HepG2 (cell line): ENCODE measurements at regions not wholly inside any gene's neighbourhood (a gene's known extent, or its start where the extent isn't known, plus 50 kb on each side); places are given as distances from the start of the nearest gene placed in this dataset.

Experiments
- AGO1 ChIP-seq: fragments of 200-400 bp; formaldehyde crosslinking; IDR thresholded peaks from 2 replicates; pipeline ENCODE4 v1.6.1; 2017; ENCODE audit warnings: mild to moderate bottlenecking, low read depth, low read length, moderate library complexity; ENCODE audit not compliant: poor library complexity, severe bottlenecking
- ASH2L ChIP-seq: fragments of 300-600, 200-600 bp; sonication (generic); IDR thresholded peaks from 2 replicates; pipeline ENCODE4 v1.7.0; 2017; ENCODE audit warnings: low read depth, mild to moderate bottlenecking, moderate library complexity, mixed read lengths, low read length; ENCODE audit not compliant: insufficient read length
- FLYWCH1 ChIP-seq: sonication (generic); formaldehyde crosslinking; IDR thresholded peaks from 2 replicates; pipeline ENCODE4 v1.8.1; 2023; ENCODE audit warnings: mild to moderate bottlenecking, missing genetic modification reagents
- HMGXB3 ChIP-seq: sonication (generic); formaldehyde crosslinking; IDR thresholded peaks from 2 replicates; pipeline ENCODE4 v1.4.0; 2020; ENCODE audit warnings: missing genetic modification reagents, borderline replicate concordance
- IRF1 ChIP-seq: sonication (generic); formaldehyde crosslinking; IDR thresholded peaks from 2 replicates; pipeline ENCODE4 v1.4.0; 2020; ENCODE audit warnings: low read depth, mild to moderate bottlenecking, missing genetic modification reagents
- KAT8 ChIP-seq: IDR thresholded peaks from 2 replicates; pipeline ENCODE4 v1.6.1; 2016; ENCODE audit warnings: missing genetic modification reagents, missing compliant biosample characterization
- KLF12 ChIP-seq: sonication (generic); formaldehyde crosslinking; IDR thresholded peaks from 2 replicates; pipeline ENCODE4 v1.4.0; 2020; ENCODE audit warnings: missing genetic modification reagents, borderline replicate concordance
- MYNN ChIP-seq: sonication (generic); formaldehyde crosslinking; IDR thresholded peaks from 2 replicates; pipeline ENCODE4 v1.4.0; 2020; ENCODE audit warnings: mild to moderate bottlenecking, low read depth, missing genetic modification reagents
- POGK ChIP-seq: sonication (generic); formaldehyde crosslinking; conservative IDR thresholded peaks from 2 replicates; pipeline ENCODE4 v1.8.0; 2022; ENCODE audit warnings: mild to moderate bottlenecking, moderate library complexity, missing genetic modification reagents
- RFXANK ChIP-seq: IDR thresholded peaks from 2 replicates; pipeline ENCODE4 v1.6.1; 2016
- SMAD9 ChIP-seq: sonication (generic); formaldehyde crosslinking; IDR thresholded peaks from 2 replicates; pipeline ENCODE4 v1.5.1; 2020; ENCODE audit warnings: mild to moderate bottlenecking, missing genetic modification reagents
- SRY ChIP-seq: sonication (generic); formaldehyde crosslinking; IDR thresholded peaks from 2 replicates; pipeline ENCODE4 v1.8.0; 2022; ENCODE audit warnings: mild to moderate bottlenecking, missing genetic modification reagents
- SUZ12 ChIP-seq: fragments of 150-350 bp; IDR thresholded peaks from 2 replicates; pipeline ENCODE4 v1.6.1; 2014; ENCODE audit warnings: low read depth, low read length
- ZMYM3 ChIP-seq: sonication (generic); formaldehyde crosslinking; IDR thresholded peaks from 2 replicates; pipeline ENCODE4 v1.5.1; 2020; ENCODE audit warnings: mild to moderate bottlenecking, missing genetic modification reagents
- ZNF235 ChIP-seq: sonication (generic); formaldehyde crosslinking; IDR thresholded peaks from 2 replicates; pipeline ENCODE4 v1.8.1; 2023; ENCODE audit warnings: mild to moderate bottlenecking, missing genetic modification reagents, borderline replicate concordance
- ZNF24 ChIP-seq: fragments of 450-650 bp; IDR thresholded peaks from 2 replicates; pipeline ENCODE4 v1.6.1; 2017; ENCODE audit warnings: antibody characterized with exemption, mild to moderate bottlenecking
- ZNF572 ChIP-seq: sonication (generic); formaldehyde crosslinking; IDR thresholded peaks from 2 replicates; pipeline ENCODE4 v1.5.1; 2020; ENCODE audit warnings: mild to moderate bottlenecking, missing genetic modification reagents
- ZNF576 ChIP-seq: sonication (generic); formaldehyde crosslinking; IDR thresholded peaks from 2 replicates; pipeline ENCODE4 v1.4.0; 2020; ENCODE audit warnings: mild to moderate bottlenecking, missing genetic modification reagents
- ZNF598 ChIP-seq: sonication (generic); formaldehyde crosslinking; IDR thresholded peaks from 2 replicates; pipeline ENCODE4 v1.5.1; 2020; ENCODE audit warnings: mild to moderate bottlenecking, missing genetic modification reagents, borderline replicate concordance
- ZNF619 ChIP-seq: sonication (generic); formaldehyde crosslinking; IDR thresholded peaks from 2 replicates; pipeline ENCODE4 v1.4.0; 2020; ENCODE audit warnings: mild to moderate bottlenecking, missing genetic modification reagents
- ZNF800 ChIP-seq: sonication (generic); formaldehyde crosslinking; IDR thresholded peaks from 2 replicates; pipeline ENCODE4 v1.4.0; 2020; ENCODE audit warnings: missing genetic modification reagents

DNA sequence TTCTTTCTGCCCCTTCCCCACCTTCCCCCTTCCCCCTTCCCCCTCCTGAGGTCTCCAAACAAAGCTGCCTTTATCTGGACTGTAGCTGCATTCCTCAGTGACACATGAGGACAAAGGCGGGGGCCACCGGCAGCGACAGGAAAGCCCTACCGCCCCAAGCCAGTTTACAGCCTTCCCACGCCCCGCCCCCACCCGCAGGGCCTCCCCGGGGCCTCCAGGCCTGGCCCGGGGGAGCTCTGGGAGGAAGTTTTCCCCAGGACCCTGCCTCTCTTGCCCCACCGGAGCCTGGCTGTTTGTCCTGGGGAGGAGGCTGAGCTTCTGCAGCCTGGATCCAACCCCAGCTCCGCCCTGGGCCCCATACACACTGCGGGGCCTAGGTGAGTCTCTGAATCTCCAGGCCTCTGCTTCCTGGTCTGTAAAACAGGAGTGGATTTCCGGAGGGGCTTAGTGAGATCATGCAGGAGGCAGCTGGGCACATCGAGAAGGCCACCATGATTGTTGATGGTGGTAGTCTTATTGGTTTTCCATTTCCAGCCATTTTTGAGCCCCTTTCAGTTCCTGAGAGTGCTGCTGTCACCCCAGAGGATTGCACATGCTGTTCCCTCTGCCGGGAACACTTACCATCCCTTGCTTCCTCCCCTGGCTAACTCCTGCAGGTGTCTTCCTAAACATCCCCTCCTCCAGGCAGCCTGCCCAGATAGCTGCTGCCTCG lies 130.7 kb downstream of the MN1 start (continued):
- no peak for TF ChIP-seq IRF1 (CRISPR knock-in tag)
- TF ChIP-seq ZNF235 (CRISPR knock-in tag), result no peak
- no peak for TF ChIP-seq KLF12
- no peak for TF ChIP-seq ASH2L
- 0 out of 2 replicates have a peak, but pooled peaks have one; percentile 43 for TF ChIP-seq KAT8 (CRISPR knock-in tag)
- no peak for TF ChIP-seq ZNF24
- no peak for TF ChIP-seq ZNF576 (CRISPR knock-in tag)
- no peak for TF ChIP-seq MYNN
- TF ChIP-seq ZNF598 (CRISPR knock-in tag), result no peak
- TF ChIP-seq ZNF619 (CRISPR knock-in tag), result no peak
- no peak for TF ChIP-seq RFXANK
- no peak for TF ChIP-seq POGK (CRISPR knock-in tag)
- TF ChIP-seq FLYWCH1, result no peak
- no peak for TF ChIP-seq ZNF800 (CRISPR knock-in tag)
- no peak for TF ChIP-seq SMAD9 (CRISPR knock-in tag)
- TF ChIP-seq SRY (CRISPR knock-in tag), result no peak
- no peak for TF ChIP-seq ZNF572 (CRISPR knock-in tag)
- peak; percentile 37; the same call in 1 of the 2 replicates for TF ChIP-seq ZMYM3
- TF ChIP-seq AGO1, result no peak
- TF ChIP-seq HMGXB3 (CRISPR knock-in tag), result no peak
- TF ChIP-seq SUZ12, result no peak
